Keratinocyte (primary cell): ENCODE measurements at regions not wholly inside any gene's neighbourhood (a gene's known extent, or its start where the extent isn't known, plus 50 kb on each side); places are given as distances from the start of the nearest gene placed in this dataset.

Experiments
- DNase-seq: peaks from one replicate; pipeline ENCODE4 v3.0.0-alpha.2; 2011; ENCODE audit warnings: low read depth, missing footprints, low spot score
- FAIRE-seq: peaks from 2 replicates; lab custom pipeline; 2011; peaks lifted over from hg19 to GRCh38; lab: Jason Lieb, UNC
- H2AFZ ChIP-seq: 2 replicates; pipeline ENCODE4 v1.6.0; 2012; ENCODE audit warnings: low read length, control low read depth, inconsistent platforms; ENCODE audit not compliant: control insufficient read depth
- H3K27ac ChIP-seq: 2 replicates; pipeline ENCODE4 v1.5.1; 2011; ENCODE audit warnings: low read length; ENCODE audit not compliant: control insufficient read depth, insufficient read depth
- H3K27me3 ChIP-seq: 3 replicates; pipeline ENCODE4 v1.6.0; 2011; ENCODE audit warnings: low read length; ENCODE audit not compliant: control insufficient read depth, insufficient read depth; ENCODE audit errors: extremely low read depth
- H3K36me3 ChIP-seq, 2 experiments: 2 replicates in 1 of 2; 3 replicates in 1 of 2; pipeline ENCODE4 v1.5.1; 2011; ENCODE audit warnings: low read length in 2 of 2, mild to moderate bottlenecking in 1 of 2; ENCODE audit not compliant: control insufficient read depth in 2 of 2, insufficient read depth in 2 of 2; ENCODE audit errors: extremely low read depth in 1 of 2
- H3K4me1 ChIP-seq: 3 replicates; pipeline ENCODE4 v1.5.1; 2011; ENCODE audit warnings: low read length; ENCODE audit not compliant: control insufficient read depth, insufficient read depth; ENCODE audit errors: extremely low read depth
- H3K4me2 ChIP-seq: 3 replicates; pipeline ENCODE4 v1.6.0; 2011; ENCODE audit warnings: low read depth, low read length; ENCODE audit not compliant: control insufficient read depth, insufficient read depth; ENCODE audit errors: extremely low read depth
- H3K4me3 ChIP-seq, 3 experiments: fragments of 200-600 bp in 1 of 3; sonication (generic) in 1 of 3; 2 replicates in 2 of 3; 3 replicates in 1 of 3; pipeline ENCODE4 v1.5.1; 2011 to 2016; ENCODE audit warnings: low read length in 3 of 3, mild to moderate bottlenecking in 3 of 3, control low read depth in 2 of 3, inconsistent platforms in 1 of 3, low read depth in 1 of 3, mixed read lengths in 1 of 3, mixed run types in 1 of 3, moderate library complexity in 1 of 3; ENCODE audit not compliant: control insufficient read depth in 2 of 3, insufficient read depth in 2 of 3; ENCODE audit errors: extremely low read depth in 1 of 3
- H3K79me2 ChIP-seq: 2 replicates; pipeline ENCODE4 v1.6.0; 2012; ENCODE audit warnings: low read length; ENCODE audit not compliant: control insufficient read depth, insufficient read depth
- H3K9ac ChIP-seq: 3 replicates; pipeline ENCODE4 v1.6.0; 2011; ENCODE audit warnings: low read length; ENCODE audit not compliant: control insufficient read depth, insufficient read depth; ENCODE audit errors: extremely low read depth
- H3K9me1 ChIP-seq: 3 replicates; pipeline ENCODE4 v1.6.0; 2011; ENCODE audit warnings: low read length; ENCODE audit not compliant: control insufficient read depth, insufficient read depth; ENCODE audit errors: extremely low read depth
- H3K9me3 ChIP-seq: 2 replicates; pipeline ENCODE4 v1.5.1; 2012; ENCODE audit warnings: low read depth, low read length; ENCODE audit not compliant: control insufficient read depth
- H4K20me1 ChIP-seq: 3 replicates; pipeline ENCODE4 v1.6.0; 2011; ENCODE audit warnings: low read length; ENCODE audit not compliant: control insufficient read depth, insufficient read depth; ENCODE audit errors: extremely low read depth
- EZH2 ChIP-seq: IDR thresholded peaks from one replicate; pipeline ENCODE4 v1.6.1; 2012; ENCODE audit warnings: inconsistent platforms, mild to moderate bottlenecking, low read length, moderate library complexity
- dilution Hi-C: fragments of 300-500 bp; cut with MboI; formaldehyde crosslinking; loops from one replicate; pipeline ENCODE4 v1.7.0; 2020; ENCODE audit warnings: low sequenced_read_pairs; ENCODE audit not compliant: extremely low pct_ligation_motif_present
- TF ChIP-seq, protein P1 (sequence below), 3 experiments: IDR thresholded peaks in 1 of 3; conservative IDR thresholded peaks in 1 of 3; optimal IDR thresholded peaks in 1 of 3; 2 replicates in 2 of 3; 3 replicates in 1 of 3; pipeline versions ENCODE3 to v1.5.1; 2011; ENCODE audit warnings: low read length in 3 of 3, mild to moderate bottlenecking in 3 of 3, moderate library complexity in 2 of 3, control low read depth in 1 of 3, inconsistent platforms in 1 of 3; ENCODE audit not compliant: insufficient read depth in 2 of 3; ENCODE audit errors: extremely low read depth in 1 of 3

DNA sequence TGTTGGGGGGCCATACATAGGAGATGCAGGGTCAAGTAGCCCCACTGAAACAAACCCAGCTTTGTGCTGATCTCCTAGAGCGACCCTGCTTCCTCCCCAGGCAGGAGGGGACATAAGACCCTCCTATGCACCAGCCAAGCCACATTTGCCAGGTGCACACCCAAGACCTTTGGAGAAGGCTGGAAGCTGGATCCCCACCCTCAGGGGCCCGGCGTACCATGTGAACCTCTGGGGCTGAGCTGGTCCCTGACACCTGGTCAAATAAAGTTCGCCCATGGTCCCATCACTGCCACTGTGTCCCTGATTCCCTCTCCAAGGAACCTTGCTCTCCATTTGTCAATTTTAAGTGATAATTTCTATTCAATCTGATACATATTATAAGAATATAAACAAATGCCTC, 162.1 kb upstream of the VASH1 start:
- Histone ChIP-seq H3K79me2 (no peaks in the 10 kb centered on the region), H3K9me3 (no peaks in the 10 kb centered on the region), H3K4me3 (no peak overlapping the region), H2AFZ (no peak overlapping the region), H3K4me2 (no peak overlapping the region), H3K27me3 (peaks cover 12% of the 10 kb centered on the region), H3K9me1 (no peaks in the 10 kb centered on the region), H4K20me1 (no peaks in the 10 kb centered on the region), H3K27ac (no peak overlapping the region), H3K4me1 (no peaks in the 10 kb centered on the region), H3K9ac (no peak overlapping the region), H3K36me3 (no peaks in the 10 kb centered on the region)
- DNase-seq = no peak
- TF ChIP-seq, protein P1, sequence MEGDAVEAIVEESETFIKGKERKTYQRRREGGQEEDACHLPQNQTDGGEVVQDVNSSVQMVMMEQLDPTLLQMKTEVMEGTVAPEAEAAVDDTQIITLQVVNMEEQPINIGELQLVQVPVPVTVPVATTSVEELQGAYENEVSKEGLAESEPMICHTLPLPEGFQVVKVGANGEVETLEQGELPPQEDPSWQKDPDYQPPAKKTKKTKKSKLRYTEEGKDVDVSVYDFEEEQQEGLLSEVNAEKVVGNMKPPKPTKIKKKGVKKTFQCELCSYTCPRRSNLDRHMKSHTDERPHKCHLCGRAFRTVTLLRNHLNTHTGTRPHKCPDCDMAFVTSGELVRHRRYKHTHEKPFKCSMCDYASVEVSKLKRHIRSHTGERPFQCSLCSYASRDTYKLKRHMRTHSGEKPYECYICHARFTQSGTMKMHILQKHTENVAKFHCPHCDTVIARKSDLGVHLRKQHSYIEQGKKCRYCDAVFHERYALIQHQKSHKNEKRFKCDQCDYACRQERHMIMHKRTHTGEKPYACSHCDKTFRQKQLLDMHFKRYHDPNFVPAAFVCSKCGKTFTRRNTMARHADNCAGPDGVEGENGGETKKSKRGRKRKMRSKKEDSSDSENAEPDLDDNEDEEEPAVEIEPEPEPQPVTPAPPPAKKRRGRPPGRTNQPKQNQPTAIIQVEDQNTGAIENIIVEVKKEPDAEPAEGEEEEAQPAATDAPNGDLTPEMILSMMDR (optimal IDR thresholded peaks at IDR 0.05 in 1 of 3, IDR thresholded peaks at IDR 0.05 in 1 of 3, conservative IDR thresholded peaks at IDR 0.05 in 1 of 3; ENCODE audit: extremely low read depth in 1 of 3, insufficient read depth in 2 of 3, low read length in 3 of 3) = no peak
- TF ChIP-seq EZH2 = no peak
- dilution Hi-C loops = no loop called here
- FAIRE-seq = no peak

DNA sequence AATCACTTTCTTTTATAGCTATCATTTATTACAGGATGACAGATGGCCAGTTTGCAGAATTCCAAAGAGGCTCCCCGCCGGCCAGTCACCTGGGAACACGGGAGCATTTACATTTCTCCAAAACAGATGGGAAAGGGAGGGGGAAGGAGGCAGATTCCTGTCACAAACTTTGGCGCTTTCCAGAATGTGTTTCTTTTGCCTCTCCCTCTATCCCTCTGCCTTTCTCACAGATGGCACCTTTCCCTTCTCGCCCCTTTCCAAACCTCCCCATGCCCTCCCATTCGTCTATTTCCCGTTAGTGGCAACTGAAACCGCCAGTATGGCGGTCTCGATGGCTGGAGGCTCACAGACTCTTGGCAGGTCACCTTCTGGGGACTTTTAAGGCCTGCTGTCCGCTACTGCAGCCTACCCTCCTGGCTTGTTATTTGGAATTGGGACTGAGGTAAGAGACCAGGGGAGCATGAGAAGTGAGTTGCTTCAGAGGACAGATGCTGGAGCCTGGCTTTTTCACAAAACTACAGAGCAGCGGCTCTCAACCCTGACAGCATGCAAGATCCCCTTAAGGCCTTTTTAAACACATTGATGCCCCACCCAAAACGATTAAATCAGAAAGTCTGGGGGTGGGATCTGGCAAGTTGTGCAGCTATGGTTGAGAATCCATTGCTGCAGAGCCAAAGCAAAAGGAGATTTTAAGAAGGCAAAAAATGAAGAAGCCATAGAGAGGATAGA, 161.5 kb upstream of the VASH1 start:
- H3K4me2 ChIP-seq = no peak overlapping the region
- no peaks in the 10 kb centered on the region for H4K20me1 ChIP-seq
- DNase-seq (no peak), FAIRE-seq (no peak)
- no peak overlapping the region for H3K27ac ChIP-seq
- dilution Hi-C loops = no loop called here
- no peak overlapping the region for H2AFZ ChIP-seq
- peaks cover 12% of the 10 kb centered on the region for H3K27me3 ChIP-seq
- no peaks in the 10 kb centered on the region for H3K9me3 ChIP-seq
- no peak overlapping the region for H3K9ac ChIP-seq
- TF ChIP-seq EZH2 = no peak
- TF ChIP-seq, protein P1 (optimal IDR thresholded peaks at IDR 0.05 in 1 of 3, IDR thresholded peaks at IDR 0.05 in 1 of 3, conservative IDR thresholded peaks at IDR 0.05 in 1 of 3; ENCODE audit: extremely low read depth in 1 of 3, insufficient read depth in 2 of 3, low read length in 3 of 3) = no peak
- no peaks in the 10 kb centered on the region for H3K9me1 ChIP-seq
- H3K4me1 ChIP-seq = no peaks in the 10 kb centered on the region
- no peaks in the 10 kb centered on the region for H3K79me2 ChIP-seq
- no peak overlapping the region for H3K4me3 ChIP-seq
- H3K36me3 ChIP-seq = no peaks in the 10 kb centered on the region
